Activated CD4-positive, alpha-beta T cell treated with anti-CD3 and anti-CD28 coated beads, Interleukin-2, amount 10 ng/mL, durations not matched to agents 7 days and 5 days (primary cell): ENCODE measurements at regions not wholly inside any gene's neighbourhood (a gene's known extent, or its start where the extent isn't known, plus 50 kb on each side); places are given as distances from the start of the nearest gene placed in this dataset.

Source experiments
- CTCF ChIA-PET: fragments of 350-600 bp; sonication (Branson Sonifier 250); formaldehyde crosslinking; loops from one replicate; lab custom pipeline; 2021; ENCODE audit warnings: antibody characterized with exemption; lab: Charles Lee
- POLR2A ChIA-PET: fragments of 350-600 bp; sonication (Branson Sonifier 250); formaldehyde crosslinking; loops from one replicate; lab custom pipeline; 2021; ENCODE audit warnings: antibody characterized with exemption; lab: Charles Lee
- DNase-seq: peaks from one replicate; pipeline ENCODE4 v3.0.0-alpha.2; 2020
- H3K27ac Mint-ChIP-seq: one replicate; pipeline ENCODE4 v1.8.0; 2021; ENCODE audit warnings: mild to moderate bottlenecking, moderate library complexity, mixed read lengths
- H3K27me3 Mint-ChIP-seq: one replicate; pipeline ENCODE4 v1.8.0; 2021; ENCODE audit warnings: mixed read lengths
- H3K36me3 Mint-ChIP-seq: one replicate; pipeline ENCODE4 v1.8.0; 2021; ENCODE audit warnings: low read depth, mixed read lengths
- H3K4me1 Mint-ChIP-seq: one replicate; pipeline ENCODE4 v1.8.0; 2021; ENCODE audit warnings: mixed read lengths
- H3K4me3 Mint-ChIP-seq: one replicate; pipeline ENCODE4 v1.8.0; 2021; ENCODE audit warnings: mild to moderate bottlenecking, moderate library complexity, mixed read lengths
- H3K9me3 Mint-ChIP-seq: one replicate; pipeline ENCODE4 v1.8.0; 2021; ENCODE audit warnings: mixed read lengths

DNA sequence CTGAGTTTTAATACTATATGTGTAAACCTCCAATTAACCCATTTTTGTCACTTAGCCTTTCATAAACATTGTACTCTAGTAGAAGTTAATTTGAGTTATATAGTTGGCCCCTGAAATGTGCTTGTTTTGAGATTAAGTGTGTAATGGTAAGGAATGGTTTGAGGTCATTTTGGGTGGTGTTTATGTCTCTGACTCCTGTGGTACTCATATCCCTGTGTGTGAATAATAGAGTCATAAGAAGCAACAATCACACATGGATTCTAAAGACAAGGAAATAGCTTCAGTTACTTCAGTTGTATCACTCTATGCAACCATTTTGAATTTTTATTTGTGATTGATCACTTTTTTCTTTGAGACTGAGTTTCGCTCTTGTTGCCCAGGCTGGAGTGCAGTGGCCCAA lies 408.5 kb downstream of the MFSD1 start:
- peaks cover 3% of the 10 kb centered on the region for H3K9me3 Mint-ChIP-seq
- H3K4me1 Mint-ChIP-seq, result no peaks in the 10 kb centered on the region
- no peak for DNase-seq
- H3K4me3 Mint-ChIP-seq, result no peak overlapping the region
- H3K27ac Mint-ChIP-seq, result no peak overlapping the region
- POLR2A ChIA-PET, result no interaction called here
- CTCF ChIA-PET, result no interaction called here
- H3K27me3 Mint-ChIP-seq, result no peaks in the 10 kb centered on the region
- no peaks in the 10 kb centered on the region for H3K36me3 Mint-ChIP-seq

DNA sequence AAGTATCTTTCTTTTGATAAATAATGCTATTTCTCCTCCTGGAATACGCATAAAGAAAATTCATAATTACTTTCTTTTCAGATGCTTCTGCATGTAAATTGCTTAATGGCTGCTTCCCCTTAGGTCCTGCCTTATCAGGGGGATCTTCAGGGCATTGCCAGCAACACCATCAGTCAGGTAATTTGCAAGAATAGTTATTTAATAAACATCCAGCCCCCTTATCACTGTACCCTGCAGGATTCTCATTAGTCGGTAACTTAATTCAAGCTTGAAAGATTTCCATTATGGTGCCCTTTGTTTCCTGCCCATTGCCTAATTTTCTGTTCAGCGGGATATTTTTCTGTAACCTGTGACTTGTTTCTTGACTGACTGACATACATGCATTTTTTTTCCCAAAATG lies 414.5 kb downstream of the MFSD1 start:
- CTCF ChIA-PET, result no interaction called here

DNA sequence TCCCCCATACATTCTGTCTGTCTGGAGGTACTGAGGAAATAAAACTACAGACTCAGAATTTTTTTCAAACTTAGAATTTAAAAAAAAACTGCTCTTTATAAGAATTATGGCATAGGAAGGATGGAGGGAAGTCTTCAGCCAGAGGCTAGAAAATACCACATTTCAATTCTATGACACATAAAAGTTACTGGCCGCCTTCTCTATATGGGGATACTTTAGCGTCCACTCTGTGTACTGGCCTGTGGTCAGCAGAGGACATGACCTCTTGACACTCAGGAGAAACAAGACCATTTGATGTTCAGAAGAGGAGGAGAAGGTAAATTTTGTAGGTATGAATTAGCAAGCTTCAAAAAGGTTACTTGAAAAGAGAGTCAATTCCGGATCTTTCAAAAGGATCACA lies 417.4 kb downstream of the MFSD1 start:
- Mint-ChIP-seq H3K27ac (no peak overlapping the region), H3K4me3 (no peak overlapping the region), H3K9me3 (no peaks in the 10 kb centered on the region), H3K4me1 (no peaks in the 10 kb centered on the region), H3K36me3 (no peaks in the 10 kb centered on the region), H3K27me3 (no peaks in the 10 kb centered on the region)
- ChIA-PET POLR2A (no interaction called here), CTCF (no interaction called here)
- no peak for DNase-seq

More for the DNA sequence above, 414.5 kb downstream of the MFSD1 start:
- Mint-ChIP-seq H3K27ac (no peak overlapping the region), H3K27me3 (no peaks in the 10 kb centered on the region), H3K4me1 (no peaks in the 10 kb centered on the region), H3K4me3 (no peak overlapping the region), H3K36me3 (no peaks in the 10 kb centered on the region), H3K9me3 (no peaks in the 10 kb centered on the region)
- DNase-seq, result no peak
- POLR2A ChIA-PET, result no interaction called here

DNA sequence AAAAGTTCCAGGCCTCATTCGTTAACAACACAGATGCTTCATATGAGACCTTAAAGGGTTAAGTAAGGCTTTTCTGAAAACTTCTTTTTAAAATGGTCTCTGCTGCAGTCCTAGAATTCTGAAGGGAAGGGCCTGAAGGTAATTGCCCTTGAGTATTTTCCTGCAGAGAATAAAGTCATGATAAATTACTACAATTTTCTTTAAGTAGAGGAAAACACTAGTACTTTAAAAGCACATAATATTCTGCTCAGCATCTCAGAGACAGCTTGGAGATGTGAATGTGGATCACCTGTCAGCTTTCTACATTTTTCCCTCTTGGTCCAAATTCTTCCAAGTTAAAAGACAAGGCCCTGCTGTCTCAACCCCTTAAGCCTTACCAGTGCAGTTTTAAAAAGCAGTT lies 419.5 kb downstream of the MFSD1 start:
- Mint-ChIP-seq H3K4me3 (no peak overlapping the region), H3K27me3 (no peaks in the 10 kb centered on the region), H3K27ac (no peak overlapping the region), H3K4me1 (no peaks in the 10 kb centered on the region), H3K36me3 (no peaks in the 10 kb centered on the region), H3K9me3 (no peaks in the 10 kb centered on the region)
- CTCF ChIA-PET, result no interaction called here
- POLR2A ChIA-PET, result no interaction called here
- no peak for DNase-seq

DNA sequence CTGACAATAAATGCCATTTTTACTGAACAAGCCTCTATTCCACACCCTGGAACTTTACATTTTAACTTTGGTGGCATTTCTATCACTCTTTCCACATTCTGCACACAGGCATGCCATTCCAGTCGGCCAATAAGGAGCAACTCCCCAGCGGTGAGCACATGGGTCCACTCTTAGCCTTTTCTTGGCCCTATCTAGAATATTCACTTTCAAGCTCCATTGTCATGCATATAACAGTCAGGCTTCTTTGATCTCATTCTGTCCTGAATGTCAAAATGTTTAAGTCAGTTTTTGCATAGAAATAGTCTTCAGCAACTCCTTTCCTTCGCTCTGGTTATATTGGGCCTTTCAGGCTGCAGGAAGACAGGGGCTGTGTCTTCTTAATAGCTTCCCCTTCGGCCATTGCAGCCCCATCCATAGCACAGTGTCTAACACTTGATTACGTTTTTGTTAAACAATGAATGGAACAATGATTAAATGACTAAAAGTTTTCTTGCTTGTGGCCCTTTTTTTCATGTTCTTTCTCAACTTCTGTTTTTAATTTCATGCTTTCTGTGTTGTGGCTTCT lies 427.3 kb downstream of the MFSD1 start:
- no peaks in the 10 kb centered on the region for H3K4me1 Mint-ChIP-seq
- H3K9me3 Mint-ChIP-seq, result peaks cover 4% of the 10 kb centered on the region
- CTCF ChIA-PET, result no interaction called here
- H3K4me3 Mint-ChIP-seq, result no peak overlapping the region
- H3K27me3 Mint-ChIP-seq, result no peaks in the 10 kb centered on the region
- POLR2A ChIA-PET, result no interaction called here
- no peaks in the 10 kb centered on the region for H3K36me3 Mint-ChIP-seq
- H3K27ac Mint-ChIP-seq, result no peak overlapping the region
- no peak for DNase-seq

DNA sequence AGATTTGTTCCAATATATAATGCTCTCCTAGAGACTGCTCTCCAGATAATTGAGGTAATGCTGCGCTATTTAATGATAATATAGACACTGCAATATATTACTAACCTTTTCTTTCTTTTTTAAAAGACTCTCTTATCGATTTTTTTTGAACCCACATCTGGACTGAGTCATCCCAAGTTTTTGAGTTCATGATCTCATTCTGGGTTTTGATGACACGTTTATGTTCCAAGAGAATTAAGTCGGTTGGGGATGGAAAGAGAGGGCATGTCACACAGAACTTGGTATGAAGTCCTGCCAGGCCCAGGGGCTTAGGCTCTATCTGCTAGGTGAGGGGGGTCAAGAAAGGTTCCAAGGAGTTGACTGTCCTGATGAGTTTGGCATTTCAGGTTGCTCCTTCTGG lies 431.1 kb downstream of the MFSD1 start:
- H3K36me3 Mint-ChIP-seq, result no peaks in the 10 kb centered on the region
- H3K27me3 Mint-ChIP-seq, result no peaks in the 10 kb centered on the region
- no peaks in the 10 kb centered on the region for H3K4me1 Mint-ChIP-seq

DNA sequence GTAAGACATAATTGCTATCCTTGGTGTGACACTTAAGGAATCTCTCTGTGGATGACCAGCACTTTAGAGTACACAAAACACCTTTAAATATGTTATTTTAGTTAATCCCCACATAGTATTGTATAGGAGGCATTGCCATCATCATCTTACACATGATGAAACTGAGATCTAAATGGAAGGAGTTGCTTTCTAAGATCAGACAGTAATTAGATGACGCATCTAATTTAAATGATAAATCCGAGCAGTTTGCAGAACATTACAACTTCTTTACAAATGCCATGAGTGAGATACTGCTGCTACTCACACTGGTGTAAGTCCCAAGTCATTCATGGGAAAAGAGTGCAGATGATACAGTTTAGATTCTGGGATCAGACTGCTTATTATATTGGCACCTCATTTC lies 431.9 kb downstream of the MFSD1 start:
- Mint-ChIP-seq H3K27ac (no peak overlapping the region), H3K36me3 (no peaks in the 10 kb centered on the region), H3K4me3 (no peak overlapping the region), H3K9me3 (peaks cover 4% of the 10 kb centered on the region), H3K4me1 (no peaks in the 10 kb centered on the region), H3K27me3 (peaks cover 2% of the 10 kb centered on the region)
- no peak for DNase-seq
- ChIA-PET POLR2A (no interaction called here), CTCF (no interaction called here)

More for the DNA sequence above, 431.1 kb downstream of the MFSD1 start:
- H3K9me3 Mint-ChIP-seq, result peaks cover 4% of the 10 kb centered on the region
- H3K27ac Mint-ChIP-seq, result no peak overlapping the region
- ChIA-PET POLR2A (no interaction called here), CTCF (no interaction called here)
- no peak overlapping the region for H3K4me3 Mint-ChIP-seq
- no peak for DNase-seq

DNA sequence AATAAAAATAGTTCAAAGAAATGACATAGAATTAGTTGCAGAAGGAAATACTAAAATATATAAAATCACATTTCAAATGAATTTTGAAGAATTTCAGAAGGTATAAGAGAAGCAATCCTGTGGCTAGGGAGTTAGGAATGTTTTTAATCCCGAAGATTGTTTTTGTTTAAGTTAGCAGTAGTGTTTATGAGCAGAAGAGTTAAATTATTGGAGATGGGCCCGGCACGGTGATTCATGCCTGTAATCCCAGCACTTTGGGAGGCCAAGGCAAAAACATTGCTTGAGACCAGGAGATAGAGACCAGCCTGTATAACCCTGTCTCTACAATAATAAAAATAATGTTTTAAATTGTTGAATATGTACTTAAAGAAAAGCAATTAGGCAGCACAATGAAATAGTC lies 432.5 kb downstream of the MFSD1 start:
- no peak overlapping the region for H3K27ac Mint-ChIP-seq
- peaks cover 4% of the 10 kb centered on the region for H3K9me3 Mint-ChIP-seq
- no peaks in the 10 kb centered on the region for H3K4me1 Mint-ChIP-seq
- DNase-seq, result no peak
- H3K36me3 Mint-ChIP-seq, result no peaks in the 10 kb centered on the region
- ChIA-PET POLR2A (no interaction called here), CTCF (no interaction called here)
- H3K27me3 Mint-ChIP-seq, result peaks cover 2% of the 10 kb centered on the region
- H3K4me3 Mint-ChIP-seq, result no peak overlapping the region

DNA sequence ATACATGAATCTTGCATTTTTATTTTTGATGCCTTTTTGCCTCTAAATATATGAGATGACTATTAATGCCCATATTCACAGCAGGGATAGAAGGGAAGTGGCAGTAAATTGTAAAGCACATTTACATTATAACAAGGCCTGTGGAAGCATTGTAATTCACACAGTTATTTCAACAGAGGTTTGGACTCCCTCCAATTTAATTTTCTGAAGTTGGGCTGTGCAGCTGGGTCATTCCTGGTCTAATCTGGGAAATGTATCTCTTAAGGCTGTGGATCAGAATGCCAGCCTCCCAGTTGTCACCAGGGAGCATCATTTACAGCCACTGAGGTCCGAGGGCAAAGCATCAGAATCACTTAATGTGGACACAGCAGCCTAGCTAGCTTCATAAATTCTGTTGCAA lies 434.5 kb downstream of the MFSD1 start:
- Mint-ChIP-seq H3K9me3 (no peaks in the 10 kb centered on the region), H3K4me1 (no peaks in the 10 kb centered on the region), H3K4me3 (no peak overlapping the region), H3K27ac (no peak overlapping the region), H3K27me3 (peaks cover 2% of the 10 kb centered on the region), H3K36me3 (no peaks in the 10 kb centered on the region)
- POLR2A ChIA-PET, result no interaction called here
- CTCF ChIA-PET, result no interaction called here
- no peak for DNase-seq

DNA sequence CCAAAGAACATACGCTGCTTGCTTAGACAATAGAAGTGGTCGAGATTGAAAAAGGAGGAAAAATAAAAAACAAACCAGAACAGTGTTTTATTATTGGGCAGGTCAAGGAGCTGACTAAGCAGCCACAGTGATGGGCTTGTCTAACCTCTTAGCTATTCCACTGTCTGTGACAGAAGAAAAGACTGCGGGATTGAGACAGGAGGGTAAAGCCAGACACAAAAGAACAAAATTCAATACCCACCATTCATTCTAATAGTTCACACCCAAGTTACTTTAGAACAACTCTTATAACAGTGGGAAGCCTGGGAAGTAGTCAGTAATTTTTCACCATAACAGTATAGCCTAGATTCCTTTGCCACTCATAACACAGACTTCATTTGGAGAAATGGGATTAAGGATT lies 435.4 kb downstream of the MFSD1 start:
- Mint-ChIP-seq H3K27ac (no peak overlapping the region), H3K9me3 (no peaks in the 10 kb centered on the region), H3K4me1 (no peaks in the 10 kb centered on the region), H3K4me3 (no peak overlapping the region), H3K27me3 (peaks cover 2% of the 10 kb centered on the region), H3K36me3 (no peaks in the 10 kb centered on the region)
- ChIA-PET CTCF (no interaction called here), POLR2A (no interaction called here)
- no peak for DNase-seq

DNA sequence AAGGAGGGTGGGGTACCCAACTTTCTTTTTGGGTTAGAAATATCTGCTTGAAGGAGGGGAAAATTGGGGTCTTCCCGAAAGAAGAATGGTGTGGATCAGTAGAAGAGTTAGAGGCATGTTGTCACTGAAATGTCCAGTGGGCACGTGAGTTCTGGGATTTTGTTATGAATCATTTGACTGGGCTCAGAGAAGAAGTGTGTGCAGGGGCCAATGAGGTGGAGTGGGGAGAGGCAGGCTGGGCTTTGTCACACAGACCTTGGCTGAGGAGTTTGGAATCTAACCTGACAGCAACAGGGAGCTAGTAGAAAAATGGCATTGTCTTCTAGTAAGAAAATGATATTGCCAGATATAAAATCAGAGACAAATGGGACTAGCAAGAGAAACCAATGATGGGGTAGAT lies 436.8 kb downstream of the MFSD1 start:
- Mint-ChIP-seq H3K4me3 (no peak overlapping the region), H3K9me3 (no peaks in the 10 kb centered on the region), H3K4me1 (no peaks in the 10 kb centered on the region), H3K27ac (no peak overlapping the region), H3K36me3 (no peaks in the 10 kb centered on the region), H3K27me3 (peaks cover 2% of the 10 kb centered on the region)
- no peak for DNase-seq
- ChIA-PET POLR2A (no interaction called here), CTCF (no interaction called here)

DNA sequence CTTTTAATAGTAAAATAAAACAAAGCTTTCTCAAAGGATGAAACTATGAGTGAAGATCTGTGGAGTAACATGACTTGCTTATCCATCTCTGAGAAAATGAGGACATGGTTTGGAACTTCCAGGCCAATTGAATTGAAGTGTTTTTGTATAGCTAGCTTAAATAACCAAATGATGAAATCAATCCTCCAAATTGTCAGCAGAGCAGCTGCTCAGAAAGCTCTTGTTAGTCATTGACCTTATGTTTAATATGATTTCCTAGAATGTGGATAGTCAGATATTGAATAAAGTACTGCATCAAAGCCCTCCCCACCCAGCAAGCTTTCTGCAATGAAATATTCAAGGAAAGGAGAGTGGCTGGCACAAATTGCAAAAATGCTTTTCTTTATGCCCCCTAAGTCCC lies 437.2 kb downstream of the MFSD1 start:
- peaks cover 2% of the 10 kb centered on the region for H3K27me3 Mint-ChIP-seq
- no peaks in the 10 kb centered on the region for H3K9me3 Mint-ChIP-seq
- DNase-seq, result no peak
- no peak overlapping the region for H3K27ac Mint-ChIP-seq
- no peak overlapping the region for H3K4me3 Mint-ChIP-seq
- no peaks in the 10 kb centered on the region for H3K4me1 Mint-ChIP-seq
- ChIA-PET POLR2A (no interaction called here), CTCF (no interaction called here)
- H3K36me3 Mint-ChIP-seq, result no peaks in the 10 kb centered on the region

DNA sequence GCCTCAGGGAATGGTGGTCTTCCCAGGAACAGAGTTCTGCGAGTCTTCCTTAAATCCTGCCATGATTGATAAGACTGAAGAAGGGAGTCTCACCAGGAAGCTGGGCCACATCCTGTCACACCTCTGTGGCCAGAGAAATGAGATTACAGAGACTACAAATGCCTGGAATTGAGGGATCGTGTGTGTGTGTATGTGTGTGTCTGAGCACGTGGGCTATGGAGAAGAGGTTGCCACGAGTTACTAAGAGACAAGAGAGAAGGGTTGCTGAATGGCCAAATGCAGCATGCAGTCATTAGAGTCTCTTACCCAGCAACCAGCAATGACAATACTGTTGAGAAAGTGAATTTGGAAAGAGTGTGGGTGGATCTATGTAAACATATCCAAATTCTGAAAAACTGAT lies 443.1 kb downstream of the MFSD1 start:
- Mint-ChIP-seq H3K9me3 (no peaks in the 10 kb centered on the region), H3K4me3 (no peak overlapping the region), H3K27me3 (no peaks in the 10 kb centered on the region)

DNA sequence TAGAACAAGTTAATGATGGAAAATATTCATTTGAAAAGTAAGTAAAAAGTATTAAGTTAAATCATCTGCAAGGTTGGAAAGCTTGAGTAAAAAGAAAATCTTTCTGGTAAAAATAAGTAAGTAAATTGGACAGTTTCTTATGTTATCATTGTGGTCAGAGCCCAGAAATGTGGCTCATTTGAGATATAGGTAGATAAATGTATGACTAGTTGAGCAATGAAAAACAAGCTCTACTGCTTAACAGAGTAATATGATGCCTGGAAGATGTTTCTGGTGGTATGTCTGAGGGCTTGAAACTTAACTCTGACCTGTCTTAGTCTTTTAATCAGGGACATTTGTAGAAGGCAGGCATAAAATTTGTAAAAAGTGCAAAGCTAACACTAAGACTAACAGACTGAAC lies 444.0 kb downstream of the MFSD1 start:
- no peaks in the 10 kb centered on the region for H3K4me1 Mint-ChIP-seq
- ChIA-PET POLR2A (no interaction called here), CTCF (no interaction called here)
- H3K27ac Mint-ChIP-seq, result no peak overlapping the region
- no peak for DNase-seq
- no peak overlapping the region for H3K4me3 Mint-ChIP-seq
- no peaks in the 10 kb centered on the region for H3K27me3 Mint-ChIP-seq
- peaks cover 1% of the 10 kb centered on the region for H3K9me3 Mint-ChIP-seq
- H3K36me3 Mint-ChIP-seq, result no peaks in the 10 kb centered on the region

More for the DNA sequence above, 443.1 kb downstream of the MFSD1 start:
- no peaks in the 10 kb centered on the region for H3K36me3 Mint-ChIP-seq
- CTCF ChIA-PET, result no interaction called here
- no peaks in the 10 kb centered on the region for H3K4me1 Mint-ChIP-seq
- no peak overlapping the region for H3K27ac Mint-ChIP-seq
- no peak for DNase-seq
- POLR2A ChIA-PET, result no interaction called here
